ENCODE measurements at regions not wholly inside any gene's neighbourhood (a gene's known extent, or its start where the extent isn't known, plus 50 kb on each side); places are given as distances from the start of the nearest gene placed in this dataset.

DNA sequence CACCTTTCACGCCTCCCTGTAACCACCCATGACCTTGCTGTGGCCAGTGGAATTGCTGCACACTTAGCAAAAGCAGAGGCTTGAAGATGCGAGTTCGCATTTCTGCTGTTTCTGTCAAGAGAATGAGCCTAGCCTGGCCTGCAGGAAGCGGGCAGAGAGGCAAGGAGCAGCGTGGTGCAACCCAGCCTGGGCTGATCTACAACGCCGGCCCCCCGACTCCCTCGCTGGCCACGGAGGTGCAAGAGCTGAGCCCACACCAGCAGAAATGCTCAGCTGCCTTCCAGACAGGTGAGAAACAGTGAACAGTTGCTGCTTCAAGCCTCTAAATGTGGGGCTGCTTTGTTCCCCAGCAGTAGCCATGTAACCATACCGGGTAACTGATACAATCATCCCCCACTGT is 116.4 kb downstream of the NCOR2 start:
- TF ChIP-seq, protein P1, sequence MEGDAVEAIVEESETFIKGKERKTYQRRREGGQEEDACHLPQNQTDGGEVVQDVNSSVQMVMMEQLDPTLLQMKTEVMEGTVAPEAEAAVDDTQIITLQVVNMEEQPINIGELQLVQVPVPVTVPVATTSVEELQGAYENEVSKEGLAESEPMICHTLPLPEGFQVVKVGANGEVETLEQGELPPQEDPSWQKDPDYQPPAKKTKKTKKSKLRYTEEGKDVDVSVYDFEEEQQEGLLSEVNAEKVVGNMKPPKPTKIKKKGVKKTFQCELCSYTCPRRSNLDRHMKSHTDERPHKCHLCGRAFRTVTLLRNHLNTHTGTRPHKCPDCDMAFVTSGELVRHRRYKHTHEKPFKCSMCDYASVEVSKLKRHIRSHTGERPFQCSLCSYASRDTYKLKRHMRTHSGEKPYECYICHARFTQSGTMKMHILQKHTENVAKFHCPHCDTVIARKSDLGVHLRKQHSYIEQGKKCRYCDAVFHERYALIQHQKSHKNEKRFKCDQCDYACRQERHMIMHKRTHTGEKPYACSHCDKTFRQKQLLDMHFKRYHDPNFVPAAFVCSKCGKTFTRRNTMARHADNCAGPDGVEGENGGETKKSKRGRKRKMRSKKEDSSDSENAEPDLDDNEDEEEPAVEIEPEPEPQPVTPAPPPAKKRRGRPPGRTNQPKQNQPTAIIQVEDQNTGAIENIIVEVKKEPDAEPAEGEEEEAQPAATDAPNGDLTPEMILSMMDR (IDR thresholded peaks at IDR 0.05; ENCODE audit: low read depth, low read length, poor library complexity, severe bottlenecking): no peak
- no peak for TF ChIP-seq EZH2phosphoT487 (IDR thresholded peaks at IDR 0.05; ENCODE audit: borderline replicate concordance, low read length)
